ENCODE measurements at regions not wholly inside any gene's neighbourhood (a gene's known extent, or its start where the extent isn't known, plus 50 kb on each side); places are given as distances from the start of the nearest gene placed in this dataset.

- DNase-seq: no peak
Measured at GRCh38 chr13:74450525-74450845, 316.3 kb upstream of the KLF12 start.

DNA sequence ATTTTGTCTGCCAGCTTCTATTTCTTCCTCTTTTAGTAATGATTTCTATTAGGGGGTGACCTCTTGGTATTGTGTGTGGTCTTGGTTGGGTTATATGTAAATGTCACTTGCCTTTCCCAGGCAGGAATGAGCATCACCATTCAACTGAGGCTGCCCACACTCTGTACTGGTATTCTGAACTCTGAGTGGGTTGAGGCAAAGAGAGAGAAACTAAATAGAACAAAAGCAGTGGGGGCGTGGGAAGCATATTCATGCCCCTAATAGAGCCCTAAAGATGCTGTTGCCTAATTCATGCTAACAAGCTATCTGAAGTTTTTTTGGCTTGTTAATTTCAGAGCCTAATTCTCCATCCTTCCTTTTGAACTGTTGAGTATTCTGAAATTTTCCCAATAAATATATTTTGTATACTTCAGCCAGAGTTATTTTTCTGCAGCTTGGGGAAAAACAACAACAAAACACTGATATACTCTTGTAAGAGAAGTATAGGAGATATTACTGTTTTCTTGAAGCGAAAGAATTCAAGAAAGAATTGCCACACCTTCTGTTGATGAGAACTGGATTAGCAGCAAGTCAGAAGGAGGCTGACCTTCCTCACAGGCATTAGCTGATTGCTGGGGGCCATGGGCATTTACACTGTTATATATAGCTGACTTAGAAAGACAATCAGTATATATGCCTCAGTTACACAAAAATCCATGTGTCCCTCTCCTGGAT is 315.8 kb upstream of the KLF12 start:
- no peak for DNase-seq

GRCh38 chr13:74444864-74445479 is 310.8 kb upstream of the KLF12 start:
- no peak for DNase-seq

- no peak for DNase-seq
Measured at GRCh38 chr13:74444161-74444571, 310.0 kb upstream of the KLF12 start.

DNA sequence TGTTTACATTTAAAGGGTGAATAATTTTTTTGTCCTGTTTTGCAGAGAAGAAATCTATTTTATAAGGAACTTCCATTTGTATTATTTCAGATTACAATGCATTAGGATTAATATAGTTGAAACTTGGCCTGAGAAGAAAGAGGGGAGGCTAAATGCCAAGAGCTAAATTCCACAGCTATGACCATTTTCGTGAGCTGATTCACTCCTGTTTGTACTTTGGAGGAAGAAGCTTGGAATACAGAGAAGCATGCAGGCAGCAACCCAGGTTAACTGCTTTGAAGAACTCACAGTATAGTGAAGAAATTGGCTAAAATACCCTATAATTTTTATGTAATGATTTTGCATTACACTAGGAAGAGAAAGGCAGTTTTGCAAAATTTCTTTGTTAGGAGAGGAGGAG is 309.4 kb upstream of the KLF12 start:
- no peak for DNase-seq

- DNase-seq: no peak
Measured at GRCh38 chr13:74442751-74443150, 308.5 kb upstream of the KLF12 start.

DNA sequence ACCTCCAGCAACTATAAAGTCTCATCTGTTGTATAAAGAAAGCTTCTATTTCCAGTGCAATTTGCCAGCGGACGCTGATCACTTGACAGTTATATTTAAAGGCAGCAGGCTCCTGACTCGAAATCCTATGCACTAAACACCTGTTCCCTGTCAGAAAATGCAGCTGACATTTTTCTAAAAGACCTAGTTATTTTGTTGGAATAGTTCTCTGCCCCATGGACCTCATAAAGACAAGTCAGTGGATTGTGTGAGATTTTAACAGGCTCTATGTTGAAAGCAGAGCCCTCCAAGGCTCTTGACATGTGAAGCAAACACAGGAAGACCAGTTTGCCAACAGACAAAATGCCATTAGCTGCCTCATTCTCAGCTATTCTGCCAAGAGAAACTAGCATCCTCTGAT is 304.7 kb upstream of the KLF12 start:
- DNase-seq: no peak

DNA sequence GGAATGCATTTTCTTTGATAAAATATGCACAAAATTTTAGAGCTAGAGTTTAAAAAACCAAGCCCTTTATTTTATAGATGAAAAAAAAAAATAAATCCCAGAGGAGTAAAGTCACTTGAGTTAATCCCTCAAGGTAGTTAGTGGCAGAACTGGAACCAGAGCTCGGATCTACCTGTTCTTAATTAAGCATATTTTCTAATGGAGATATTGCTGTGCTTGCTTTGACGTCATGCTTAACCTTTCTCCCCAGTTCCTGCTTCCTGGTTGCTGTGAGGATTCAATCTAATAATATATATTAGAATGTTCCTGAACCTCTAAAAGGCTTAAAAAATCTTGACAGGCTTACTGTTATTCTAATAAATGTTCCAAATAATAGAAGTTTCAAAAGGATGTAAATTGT is 300.6 kb upstream of the KLF12 start:
- DNase-seq: no peak

GRCh38 chr13:74424455-74424854 is 290.3 kb upstream of the KLF12 start:
- no peak for DNase-seq

- DNase-seq: no peak
Measured at GRCh38 chr13:74423434-74423833, 289.2 kb upstream of the KLF12 start.

GRCh38 chr13:74414458-74414857 is 280.3 kb upstream of the KLF12 start:
- DNase-seq: no peak

DNA sequence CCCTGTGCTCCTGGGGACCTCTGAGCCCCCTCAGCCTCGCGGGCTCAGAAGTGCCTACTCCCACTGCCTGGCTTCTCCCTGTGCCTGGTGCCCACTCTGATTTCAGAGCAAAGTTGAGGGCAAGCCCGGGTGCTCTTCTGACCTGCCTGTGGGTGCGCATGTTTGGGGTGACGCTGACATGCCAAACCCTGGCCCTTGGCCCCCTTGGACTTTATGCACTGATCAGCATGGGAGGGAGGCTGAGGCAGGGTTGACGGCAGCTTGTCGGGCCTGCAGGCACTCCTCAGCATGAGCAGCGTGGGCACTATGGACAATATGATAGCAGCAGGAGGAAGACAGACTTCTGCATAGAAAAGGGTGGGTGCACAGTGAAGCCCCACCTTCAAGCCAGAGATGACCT is 279.3 kb upstream of the KLF12 start:
- no peak for DNase-seq

GRCh38 chr13:74409551-74409950 is 275.3 kb upstream of the KLF12 start:
- no peak for DNase-seq

GRCh38 chr13:74406420-74406819 is 272.2 kb upstream of the KLF12 start:
- no peak for DNase-seq

- DNase-seq: no peak
Measured at GRCh38 chr13:74398599-74398998, 264.4 kb upstream of the KLF12 start.

GRCh38 chr13:74389056-74389455 is 254.9 kb upstream of the KLF12 start:
- DNase-seq: no peak

DNA sequence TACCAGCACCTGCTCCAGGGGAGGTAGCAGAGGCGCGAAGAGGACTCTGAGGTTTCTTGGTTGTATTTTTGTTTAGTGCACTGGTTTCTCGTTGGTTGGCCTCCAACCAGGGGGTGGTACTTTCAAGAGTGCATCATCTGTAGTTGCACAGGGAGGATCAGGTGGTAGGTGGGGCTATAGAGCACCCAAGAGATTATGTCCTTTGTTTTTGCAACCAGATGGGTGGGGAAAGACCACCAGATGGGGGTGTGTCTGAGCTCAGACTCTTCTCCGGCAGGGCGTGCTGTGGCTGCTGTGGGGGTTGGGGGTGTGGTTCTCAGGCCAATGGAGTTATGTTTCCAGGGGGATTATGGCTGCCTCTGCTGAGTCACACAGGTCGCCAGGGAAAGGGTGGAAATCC is 254.4 kb upstream of the KLF12 start:
- no peak for DNase-seq

DNA sequence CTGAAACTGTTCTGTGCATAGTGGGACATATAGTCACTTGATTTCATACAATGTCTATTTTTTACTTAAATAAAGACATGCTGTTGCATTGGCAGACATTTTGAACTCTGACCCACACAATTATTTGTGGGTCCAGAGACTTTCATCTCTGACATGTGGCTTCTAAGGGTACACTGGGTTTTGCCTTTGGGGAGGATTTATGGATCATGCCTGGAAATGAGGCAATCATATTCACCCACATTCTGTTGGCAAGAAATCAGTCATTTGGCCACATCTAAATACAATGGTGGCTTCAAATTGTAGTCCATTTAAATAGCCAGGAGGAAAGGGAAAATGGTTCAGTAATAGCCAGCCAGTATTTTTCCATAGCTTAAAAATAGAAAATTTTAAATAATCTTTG is 238.3 kb upstream of the KLF12 start:
- DNase-seq: no peak

GRCh38 chr13:74367193-74367592 is 233.0 kb upstream of the KLF12 start:
- no peak for DNase-seq

DNA sequence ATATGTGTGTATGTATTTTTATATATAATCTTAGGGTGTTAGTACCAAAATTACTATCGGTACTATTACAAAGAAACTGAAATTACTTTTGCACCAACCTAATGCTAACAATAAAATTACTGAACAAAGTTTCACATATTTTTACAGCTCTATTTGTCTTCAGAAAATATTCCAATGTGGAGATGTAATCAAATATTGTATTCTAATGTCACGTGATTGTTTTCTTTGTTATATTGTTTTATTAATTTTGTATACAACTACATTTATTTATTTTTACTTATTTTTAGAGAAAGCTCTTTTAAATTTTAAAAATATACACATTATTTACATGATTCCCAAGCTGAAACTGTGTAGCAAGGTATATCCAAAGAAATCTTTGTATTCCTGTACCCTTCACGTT is 227.1 kb upstream of the KLF12 start:
- no peak for DNase-seq

DNA sequence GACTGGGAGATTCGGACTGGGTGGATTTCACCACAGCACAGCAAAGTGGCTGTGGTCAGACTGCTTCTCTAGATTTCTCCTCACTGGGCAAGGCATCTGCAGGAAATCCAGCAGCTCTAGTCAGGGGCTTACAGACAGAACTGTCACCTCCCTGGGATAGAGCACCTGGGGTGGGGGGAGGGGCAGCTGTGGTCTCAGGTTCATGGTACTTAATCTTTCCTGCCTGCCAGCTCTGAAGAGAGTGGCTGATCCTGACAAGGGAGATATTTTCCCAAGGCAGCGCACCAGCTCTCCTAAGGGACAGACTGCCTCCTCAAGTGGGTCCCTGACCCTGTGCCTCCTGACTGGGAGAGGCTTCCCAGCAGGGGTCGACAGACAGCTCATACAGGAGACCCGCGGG is 212.8 kb upstream of the KLF12 start:
- no peak for DNase-seq

- no peak for DNase-seq
Measured at GRCh38 chr13:74338341-74338740, 204.1 kb upstream of the KLF12 start.

- DNase-seq: no peak
Measured at GRCh38 chr13:74336546-74336945, 202.3 kb upstream of the KLF12 start.

- no peak for DNase-seq
Measured at GRCh38 chr13:74335370-74335769, 201.2 kb upstream of the KLF12 start.

DNA sequence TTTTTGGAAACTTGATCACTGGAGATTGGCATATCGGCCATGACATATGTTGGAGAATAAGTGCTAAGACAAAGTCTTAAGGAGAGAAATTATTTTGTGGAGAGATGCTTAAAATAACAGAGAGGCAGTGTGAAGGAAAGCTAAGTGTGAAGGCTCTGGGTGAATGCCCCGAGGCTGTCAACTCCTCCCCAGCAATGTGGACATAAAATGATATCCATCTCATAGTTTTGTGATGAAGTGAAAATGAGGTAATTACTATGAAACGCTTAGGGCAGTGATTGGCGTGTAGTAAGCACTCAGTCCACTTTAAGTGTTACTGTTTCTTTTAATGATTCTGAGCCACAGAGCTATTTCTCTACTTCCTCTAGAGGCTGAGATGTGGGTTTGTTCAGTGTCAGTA is 195.8 kb upstream of the KLF12 start:
- DNase-seq: no peak
